OCI-LY1 (cell line): ENCODE measurements at regions not wholly inside any gene's neighbourhood (a gene's known extent, or its start where the extent isn't known, plus 50 kb on each side); places are given as distances from the start of the nearest gene placed in this dataset.

ENCODE experiments used
- CTCF ChIP-seq: fragments of 200-600 bp; sonication (generic), shearing (Covaris generic); IDR thresholded peaks from 2 replicates; pipeline ENCODE4 v1.5.1; 2017; ENCODE audit warnings: mild to moderate bottlenecking, antibody characterized with exemption, low read length, moderate library complexity, mixed read lengths
- EZH2 ChIP-seq: fragments of 200-600 bp; sonication (generic), shearing (Covaris generic); IDR thresholded peaks from 2 replicates; pipeline ENCODE4 v1.8.0; 2017; ENCODE audit warnings: borderline replicate concordance, mixed run types, mild to moderate bottlenecking, antibody characterized with exemption, low read length, moderate library complexity, mixed read lengths

GRCh38 chr14:105979446-105979845, 453.1 kb downstream of the TMEM121 start:
- TF ChIP-seq EZH2 (no peak), CTCF (no peak)
